ENCODE measurements at regions not wholly inside any gene's neighbourhood (a gene's known extent, or its start where the extent isn't known, plus 50 kb on each side); places are given as distances from the start of the nearest gene placed in this dataset.

- H3K4me2 ChIP-seq (ENCODE audit: insufficient read depth, insufficient read length, low read length): no peak overlapping the region
- WGBS (ENCODE audit: extremely low coverage, insufficient read length, low lambda C conversion rate): no CpG with 5 or more reads among the region's 2 CpGs
- no peak overlapping the region for H2BK120ac ChIP-seq (ENCODE audit: low read depth, low read length, poor library complexity, severe bottlenecking)
- no peak overlapping the region for H3K9ac ChIP-seq (ENCODE audit: extremely low read depth, insufficient read length, low read length)
- H3K27ac ChIP-seq (ENCODE audit: insufficient read length, low read depth, low read length): no peak overlapping the region
- H2BK15ac ChIP-seq (ENCODE audit: low read depth, low read length): no peak overlapping the region
- H4K8ac ChIP-seq (replicated peaks; ENCODE audit: insufficient read length, low read depth, low read length): no peak overlapping the region
- Mint-ChIP-seq H3K36me3 (ENCODE audit: insufficient read depth in 1 of 3, low read depth in 3 of 3) (no peaks in the 10 kb centered on the region; a peak in 1 of 7 replicates), H3K27ac (no peak overlapping the region; a peak in 1 of 7 replicates), H3K9me3 (no peaks in the 10 kb centered on the region; a peak in 1 of 5 replicates), H3K4me3 (no peak overlapping the region), H3K27me3 (ENCODE audit: low read depth) (peaks cover 2% of the 10 kb centered on the region), H3K4me1 (peaks cover 14 to 15% of the 10 kb centered on the region in 2 experiments)
- no peak overlapping the region for H3K56ac ChIP-seq (ENCODE audit: insufficient read length, low read depth, low read length)
- no peak overlapping the region for H3T11ph ChIP-seq (ENCODE audit: low read length)
- TF ChIP-seq CTCF (conservative IDR thresholded peaks at IDR 0.05): no peak
- H4K20me1 ChIP-seq (ENCODE audit: control insufficient read depth, insufficient read depth, insufficient read length): no peaks in the 10 kb centered on the region
- no peak overlapping the region for H4K5ac ChIP-seq (ENCODE audit: insufficient read length, low read depth, low read length)
- H2BK20ac ChIP-seq (ENCODE audit: low read depth, low read length, poor library complexity, severe bottlenecking): no peak overlapping the region
- H3K79me1 ChIP-seq (ENCODE audit: insufficient read depth, low read depth, low read length, poor library complexity, severe bottlenecking): no peaks in the 10 kb centered on the region
- H2BK12ac ChIP-seq (ENCODE audit: insufficient read length, low read depth, low read length): no peak overlapping the region
- H3K9me3 ChIP-seq (ENCODE audit: control insufficient read depth, low read depth, low read length): no peaks in the 10 kb centered on the region
- no peak overlapping the region for H2AK5ac ChIP-seq (ENCODE audit: insufficient read length, low read length)
- no peak overlapping the region for H2BK5ac ChIP-seq (ENCODE audit: insufficient read length, low read length)
- no peaks in the 10 kb centered on the region for H3K23me2 ChIP-seq (ENCODE audit: insufficient read length, low read depth, low read length, poor library complexity, severe bottlenecking)
- no peak overlapping the region for H3K18ac ChIP-seq (ENCODE audit: insufficient read length, low read depth, low read length)
- H3K23ac ChIP-seq (ENCODE audit: insufficient read length, low read depth, low read length): no peak overlapping the region
- no peak overlapping the region for H3K4ac ChIP-seq (ENCODE audit: low read depth, low read length)
- H2AFZ ChIP-seq (ENCODE audit: low read length): no peak overlapping the region
- no peak overlapping the region for H3K14ac ChIP-seq (ENCODE audit: insufficient read depth, low read length)
- no peaks in the 10 kb centered on the region for H3K79me2 ChIP-seq (ENCODE audit: insufficient read depth, low read length)
- H3K4me1 ChIP-seq (ENCODE audit: insufficient read depth, low read length): no peaks in the 10 kb centered on the region
- no peak for DNase-seq
- no peak overlapping the region for H4K91ac ChIP-seq (ENCODE audit: insufficient read length, low read depth, low read length)
- no peaks in the 10 kb centered on the region for H3K27me3 ChIP-seq (ENCODE audit: insufficient read depth, low read length)
Measured at GRCh38 chr1:113247355-113247754, 143.0 kb upstream of the MAGI3 start.
